GM12801 (cell line): ENCODE measurements at regions not wholly inside any gene's neighbourhood (a gene's known extent, or its start where the extent isn't known, plus 50 kb on each side); places are given as distances from the start of the nearest gene placed in this dataset.

ENCODE experiments used
- CTCF ChIP-seq: IDR thresholded peaks from one replicate; pipeline ENCODE4 v1.5.1; 2011; ENCODE audit warnings: control low read depth; ENCODE audit not compliant: insufficient read length; ENCODE audit errors: extremely low read depth

GRCh38 chr4:111713276-111713675, 432.0 kb upstream of the FAM241A start:
- no peak for TF ChIP-seq CTCF

- TF ChIP-seq CTCF, result no peak
These were observed 427.3 kb upstream of the FAM241A start for GRCh38 chr4:111717921-111718320.

GRCh38 chr4:111718763-111719559, 426.3 kb upstream of the FAM241A start:
- no peak for TF ChIP-seq CTCF

GRCh38 chr4:111720866-111721265, 424.4 kb upstream of the FAM241A start:
- no peak for TF ChIP-seq CTCF

GRCh38 chr4:111722213-111722720, 423.0 kb upstream of the FAM241A start:
- TF ChIP-seq CTCF, result no peak

GRCh38 chr4:111736516-111736915, 408.7 kb upstream of the FAM241A start:
- no peak for TF ChIP-seq CTCF

GRCh38 chr4:111744847-111745246, 400.4 kb upstream of the FAM241A start:
- no peak for TF ChIP-seq CTCF
